ENCODE measurements at regions not wholly inside any gene's neighbourhood (a gene's known extent, or its start where the extent isn't known, plus 50 kb on each side); places are given as distances from the start of the nearest gene placed in this dataset.

DNA sequence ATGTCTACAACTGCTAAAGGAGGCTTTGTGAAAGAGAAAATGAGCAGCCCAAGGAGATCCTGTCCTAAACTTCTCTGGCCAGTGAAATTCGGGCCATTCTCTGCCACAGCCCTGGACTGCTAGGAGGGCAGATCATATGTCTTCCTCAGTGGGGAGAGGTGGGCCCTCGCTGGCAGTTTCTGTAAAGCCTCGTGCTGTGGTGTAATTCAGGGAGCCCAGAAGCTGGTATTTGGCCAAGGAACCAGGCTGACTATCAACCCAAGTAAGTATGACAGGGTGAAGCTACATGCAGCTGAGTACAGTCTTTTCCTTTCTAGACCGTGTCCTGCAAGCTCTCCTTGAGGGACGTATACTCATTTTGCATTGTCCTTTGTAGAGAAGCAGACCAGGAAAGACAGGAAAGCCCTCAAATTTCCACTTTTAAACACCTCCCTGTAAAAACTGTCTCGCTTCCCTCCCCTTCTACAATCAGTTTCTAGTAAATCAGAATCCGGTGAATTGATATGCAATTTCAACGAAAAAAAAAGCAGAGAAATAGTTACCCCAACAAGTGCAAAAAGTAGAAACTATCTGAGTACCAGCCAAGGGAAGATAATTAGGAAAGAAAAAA, 106.8 kb downstream of the DAD1 start:
- no peaks in the 10 kb centered on the region for H3K9me3 ChIP-seq (ENCODE audit: low read length)
- H3F3A ChIP-seq (ENCODE audit: low read length, unreplicated experiment) = no peaks in the 10 kb centered on the region
- intact Hi-C loops (cut with micrococcal nuclease) = no loop called here
- H2AFZ ChIP-seq (ENCODE audit: low read length) = no peak overlapping the region
- H3K4me1 ChIP-seq (ENCODE audit: insufficient read depth, low read length) = no peaks in the 10 kb centered on the region
- H4K20me1 ChIP-seq (ENCODE audit: low read length) = no peaks in the 10 kb centered on the region
- no peaks in the 10 kb centered on the region for H3K36me3 ChIP-seq (ENCODE audit: low read depth, low read length)
- POLR2A ChIA-PET (ENCODE audit: unreplicated experiment) = no interaction called here
- TF ChIP-seq, protein P1, sequence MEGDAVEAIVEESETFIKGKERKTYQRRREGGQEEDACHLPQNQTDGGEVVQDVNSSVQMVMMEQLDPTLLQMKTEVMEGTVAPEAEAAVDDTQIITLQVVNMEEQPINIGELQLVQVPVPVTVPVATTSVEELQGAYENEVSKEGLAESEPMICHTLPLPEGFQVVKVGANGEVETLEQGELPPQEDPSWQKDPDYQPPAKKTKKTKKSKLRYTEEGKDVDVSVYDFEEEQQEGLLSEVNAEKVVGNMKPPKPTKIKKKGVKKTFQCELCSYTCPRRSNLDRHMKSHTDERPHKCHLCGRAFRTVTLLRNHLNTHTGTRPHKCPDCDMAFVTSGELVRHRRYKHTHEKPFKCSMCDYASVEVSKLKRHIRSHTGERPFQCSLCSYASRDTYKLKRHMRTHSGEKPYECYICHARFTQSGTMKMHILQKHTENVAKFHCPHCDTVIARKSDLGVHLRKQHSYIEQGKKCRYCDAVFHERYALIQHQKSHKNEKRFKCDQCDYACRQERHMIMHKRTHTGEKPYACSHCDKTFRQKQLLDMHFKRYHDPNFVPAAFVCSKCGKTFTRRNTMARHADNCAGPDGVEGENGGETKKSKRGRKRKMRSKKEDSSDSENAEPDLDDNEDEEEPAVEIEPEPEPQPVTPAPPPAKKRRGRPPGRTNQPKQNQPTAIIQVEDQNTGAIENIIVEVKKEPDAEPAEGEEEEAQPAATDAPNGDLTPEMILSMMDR (conservative IDR thresholded peaks at IDR 0.05; ENCODE audit: low read depth, low read length) = no peak
- TF ChIP-seq EZH2 (IDR thresholded peaks at IDR 0.05; ENCODE audit: low read length, unreplicated experiment) (no peak), EZH2phosphoT487 (IDR thresholded peaks at IDR 0.05; ENCODE audit: borderline replicate concordance, low read length) (no peak)
- H3K4me3 ChIP-seq (ENCODE audit: low read length) = no peak overlapping the region
- no peak overlapping the region for H3K9ac ChIP-seq (ENCODE audit: low read length)
- no TSS peak for BruUV-seq (replicated peaks)
- H3K4me2 ChIP-seq (ENCODE audit: low read length) = no peak overlapping the region
- no peak for ATAC-seq
- no peaks in the 10 kb centered on the region for H3K79me2 ChIP-seq (ENCODE audit: low read length)
- no peaks in the 10 kb centered on the region for H3K27me3 ChIP-seq (ENCODE audit: low read length)
- DNase-seq = no peak
- no peak overlapping the region for H3K27ac ChIP-seq (ENCODE audit: low read length)
- H3K9me2 ChIP-seq (replicated peaks; ENCODE audit: low read length) = no peaks in the 10 kb centered on the region
- CTCF ChIA-PET = no interaction called here

GRCh38 chr14:22481546-22481945, 107.5 kb downstream of the DAD1 start:
- Histone ChIP-seq H4K20me1 (ENCODE audit: low read length) (no peaks in the 10 kb centered on the region), H3K27ac (ENCODE audit: low read length) (no peak overlapping the region), H3F3A (ENCODE audit: low read length, unreplicated experiment) (no peaks in the 10 kb centered on the region), H3K4me2 (ENCODE audit: low read length) (no peak overlapping the region), H3K79me2 (ENCODE audit: low read length) (no peaks in the 10 kb centered on the region), H3K9me3 (ENCODE audit: low read length) (no peaks in the 10 kb centered on the region), H3K36me3 (ENCODE audit: low read depth, low read length) (no peaks in the 10 kb centered on the region), H3K27me3 (ENCODE audit: low read length) (no peaks in the 10 kb centered on the region), H3K4me1 (ENCODE audit: insufficient read depth, low read length) (no peaks in the 10 kb centered on the region), H3K9ac (ENCODE audit: low read length) (no peak overlapping the region), H3K9me2 (replicated peaks; ENCODE audit: low read length) (no peaks in the 10 kb centered on the region), H3K4me3 (ENCODE audit: low read length) (no peak overlapping the region), H2AFZ (ENCODE audit: low read length) (no peak overlapping the region)
- TF ChIP-seq, protein P1 (conservative IDR thresholded peaks at IDR 0.05; ENCODE audit: low read depth, low read length) = no peak
- no peak for TF ChIP-seq EZH2phosphoT487 (IDR thresholded peaks at IDR 0.05; ENCODE audit: borderline replicate concordance, low read length)
- TF ChIP-seq EZH2 (IDR thresholded peaks at IDR 0.05; ENCODE audit: low read length, unreplicated experiment) = no peak
- BruUV-seq (replicated peaks) = no TSS peak
- DNase-seq = no peak
- POLR2A ChIA-PET (ENCODE audit: unreplicated experiment) = no interaction called here
- intact Hi-C loops (cut with micrococcal nuclease) = no loop called here
- CTCF ChIA-PET = no interaction called here
- ATAC-seq = no peak

GRCh38 chr14:22479776-22480464, 109.1 kb downstream of the DAD1 start:
- H3K9ac ChIP-seq (ENCODE audit: low read length) = no peak overlapping the region
- TF ChIP-seq, protein P1 (conservative IDR thresholded peaks at IDR 0.05; ENCODE audit: low read depth, low read length) = no peak
- no peak for TF ChIP-seq EZH2phosphoT487 (IDR thresholded peaks at IDR 0.05; ENCODE audit: borderline replicate concordance, low read length)
- no peaks in the 10 kb centered on the region for H4K20me1 ChIP-seq (ENCODE audit: low read length)
- H3K4me1 ChIP-seq (ENCODE audit: insufficient read depth, low read length) = peaks cover 4% of the 10 kb centered on the region
- H3K27ac ChIP-seq (ENCODE audit: low read length) = no peak overlapping the region
- no peak overlapping the region for H3K4me2 ChIP-seq (ENCODE audit: low read length)
- ChIA-PET POLR2A (ENCODE audit: unreplicated experiment) (interaction anchor here (0.6 kb wide), 1 partner anchor 492 kb away, joined by 3 read pairs; no protein-coding TSS in a partner anchor), CTCF (no interaction called here)
- H3K9me2 ChIP-seq (replicated peaks; ENCODE audit: low read length) = no peaks in the 10 kb centered on the region
- H2AFZ ChIP-seq (ENCODE audit: low read length) = no peak overlapping the region
- no peaks in the 10 kb centered on the region for H3K9me3 ChIP-seq (ENCODE audit: low read length)
- H3F3A ChIP-seq (ENCODE audit: low read length, unreplicated experiment) = no peaks in the 10 kb centered on the region
- no peaks in the 10 kb centered on the region for H3K79me2 ChIP-seq (ENCODE audit: low read length)
- no peak for ATAC-seq
- no peaks in the 10 kb centered on the region for H3K27me3 ChIP-seq (ENCODE audit: low read length)
- no peaks in the 10 kb centered on the region for H3K36me3 ChIP-seq (ENCODE audit: low read depth, low read length)
- DNase-seq = no peak
- intact Hi-C loops (cut with micrococcal nuclease) = loop anchor here (10.0 kb wide), 1 partner anchor 75 kb away; no protein-coding TSS in a partner anchor
- H3K4me3 ChIP-seq (ENCODE audit: low read length) = no peak overlapping the region
- no TSS peak for BruUV-seq (replicated peaks)
